Right ventricle myocardium superior (tissue), 1 donor: ENCODE measurements at regions not wholly inside any gene's neighbourhood (a gene's known extent, or its start where the extent isn't known, plus 50 kb on each side); places are given as distances from the start of the nearest gene placed in this dataset.
"Not testable (repeated sequence)": the region's sequence is repeated elsewhere in the genome, so short reads cannot be mapped to it uniquely, and the experiment has no call there.

Experiments used
- ATAC-seq: fragments of 200-7000 bp; cut with Tn5 transposase; one replicate; pipeline ENCODE4 v1.9.1; 2020; ENCODE audit warnings: mild to moderate bottlenecking; ENCODE audit not compliant: poor library complexity
- DNase-seq: peaks from one replicate; pipeline ENCODE4 v3.0.0-alpha.2; 2020
- intact Hi-C: fragments of 100-400 bp; cut with DNase I; formaldehyde crosslinking; loops from one replicate; pipeline ENCODE4 v1.11.2; 2022
- donor health status: DM: no; HTN: yes; CAD: no; lungs with severe emphysema.

DNA sequence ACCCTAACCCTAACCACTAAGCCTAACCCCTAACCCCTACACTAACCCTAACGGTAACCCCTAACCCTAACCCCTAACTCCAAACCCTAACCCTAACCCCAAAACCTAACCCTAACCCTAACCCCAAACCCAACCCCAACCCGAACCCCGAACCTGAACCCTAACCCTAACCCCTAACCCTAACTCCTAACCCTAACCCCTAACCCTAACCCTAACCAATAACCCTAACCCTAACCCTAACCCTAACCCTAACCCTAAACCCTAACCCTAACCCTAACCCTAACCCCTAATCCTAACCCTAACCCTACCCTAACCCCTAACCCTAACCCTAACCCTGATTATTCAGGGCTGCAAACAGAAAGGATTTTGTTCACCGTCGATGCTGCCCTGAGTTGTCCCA is 144.6 kb upstream of the DUSP22 start:
- intact Hi-C loops, ATAC-seq, DNase-seq: not testable (repeated sequence)

DNA sequence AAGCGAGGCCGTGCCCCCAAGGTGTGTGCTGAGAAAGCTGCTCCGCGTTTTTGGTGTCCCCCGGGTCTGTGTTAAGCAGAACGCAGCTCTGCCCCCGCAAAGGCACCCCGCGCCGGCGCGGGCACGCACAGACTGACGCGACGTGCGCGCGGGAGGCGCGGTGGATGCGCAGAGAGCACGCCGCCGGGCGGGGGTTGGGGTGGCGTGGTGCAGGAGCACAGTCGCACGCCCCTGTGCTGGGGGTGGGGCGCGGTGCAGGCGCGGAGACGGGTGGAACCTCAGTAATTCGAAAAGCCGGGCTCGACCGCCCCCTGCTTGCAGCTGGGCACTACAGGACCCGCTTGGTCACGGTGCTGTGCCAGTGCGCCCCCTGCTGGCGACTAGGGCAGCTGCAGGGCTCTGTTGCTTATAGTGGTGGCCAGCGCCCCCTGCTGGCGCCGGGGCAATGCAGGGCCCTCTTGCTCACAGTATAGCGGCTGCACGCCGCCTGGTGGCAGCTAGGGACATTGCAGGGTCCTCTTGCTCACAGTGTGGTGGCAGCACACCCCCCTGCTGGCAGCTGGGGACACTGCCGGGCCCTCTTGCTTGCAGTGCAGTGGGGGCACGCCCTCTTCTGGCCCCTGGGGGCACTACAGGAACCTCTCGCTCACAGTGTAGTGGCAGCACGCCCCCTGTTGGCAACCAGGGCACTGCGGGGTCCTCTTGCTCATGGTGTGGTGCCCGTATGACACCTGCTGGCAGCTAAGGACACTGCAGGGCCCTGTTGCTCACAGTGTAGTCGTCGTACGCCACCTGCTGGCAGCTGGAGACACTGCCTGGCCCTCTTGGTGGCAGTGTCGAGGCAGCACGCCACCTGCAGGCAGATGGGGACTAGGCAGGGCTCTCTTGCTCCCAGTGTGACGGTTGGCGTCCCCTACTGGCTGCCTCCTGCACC is 144.0 kb upstream of the DUSP22 start:
- peak; percentile 66 for DNase-seq
- not testable (repeated sequence) for ATAC-seq

DNA sequence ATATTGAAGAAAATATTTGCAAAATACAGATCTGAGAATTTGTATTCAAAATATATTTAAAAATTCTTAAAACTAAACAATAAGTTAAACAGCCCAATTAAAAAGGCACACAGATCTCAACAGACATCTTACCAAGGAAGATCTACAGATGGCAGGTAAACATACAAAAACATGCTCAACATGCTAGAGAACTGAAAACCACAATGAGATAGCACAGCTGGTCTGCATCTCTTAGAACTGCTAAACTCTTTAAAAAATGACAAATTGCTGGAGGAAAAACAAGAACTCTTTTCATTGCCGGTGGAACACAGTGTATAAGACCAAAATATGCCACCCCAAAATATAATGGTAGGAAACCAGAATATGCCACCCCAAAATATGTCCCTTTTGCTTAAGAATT is 142.1 kb upstream of the DUSP22 start:
- DNase-seq, intact Hi-C loops, ATAC-seq: not testable (repeated sequence)

More for the DNA sequence above, 144.0 kb upstream of the DUSP22 start:
- intact Hi-C loops, result not testable (repeated sequence)

DNA sequence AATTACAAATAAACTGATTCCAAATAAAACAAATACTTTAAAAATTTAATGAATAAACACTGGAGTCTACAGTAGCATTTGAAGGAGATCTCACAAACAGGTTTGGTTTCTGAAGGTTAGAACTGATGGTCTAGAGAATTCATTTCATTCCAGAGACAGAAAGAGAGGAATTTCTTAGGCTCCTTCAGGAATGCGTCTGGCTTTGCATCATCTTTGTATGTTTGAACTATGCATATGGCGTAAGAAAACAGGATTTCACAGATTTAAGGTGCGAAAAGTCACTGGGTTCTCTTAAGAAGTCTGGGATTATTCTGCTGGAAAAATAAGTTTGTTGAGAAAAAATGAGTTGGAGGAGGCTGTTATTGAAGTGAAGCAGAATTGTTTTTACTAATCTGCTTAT is 139.9 kb upstream of the DUSP22 start:
- ATAC-seq, DNase-seq, intact Hi-C loops: not testable (repeated sequence)

DNA sequence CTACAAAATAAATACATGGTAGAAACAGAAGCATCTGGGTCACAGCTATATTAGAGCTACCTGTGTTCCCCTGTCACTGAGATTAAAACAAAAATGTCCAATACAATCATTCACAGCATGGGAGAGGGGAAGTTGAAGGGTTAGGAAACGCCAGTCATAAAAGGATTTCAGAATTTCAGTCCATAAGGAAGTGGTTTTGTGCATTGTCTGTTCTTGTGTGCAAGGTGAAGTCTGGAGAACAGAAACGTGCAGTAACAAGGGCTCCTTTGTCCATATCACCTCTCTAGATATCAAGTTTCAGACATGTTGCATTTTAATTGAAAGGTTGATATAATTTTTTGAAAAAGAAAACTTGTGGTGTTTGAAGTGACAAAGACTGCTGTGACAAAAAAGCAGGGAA is 139.3 kb upstream of the DUSP22 start:
- DNase-seq, ATAC-seq, intact Hi-C loops: not testable (repeated sequence)

DNA sequence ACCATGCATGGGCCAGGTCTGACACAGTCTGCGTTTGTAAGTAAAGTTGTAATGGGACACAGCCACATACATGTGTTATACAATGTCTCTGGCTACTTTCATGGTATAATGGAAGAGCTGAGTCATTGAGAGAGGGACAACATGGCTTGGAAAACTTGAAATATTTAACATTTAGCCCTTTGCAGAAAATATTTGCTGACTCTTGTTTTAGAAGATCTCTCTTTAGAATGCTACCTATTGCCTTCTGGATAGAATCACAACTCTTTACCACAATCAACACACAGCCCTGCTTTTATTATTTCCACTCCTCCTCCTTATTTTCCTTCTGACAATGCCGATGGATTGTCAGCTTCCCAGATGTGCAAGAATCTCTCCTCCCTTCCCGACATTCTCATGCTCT is 138.4 kb upstream of the DUSP22 start:
- ATAC-seq, intact Hi-C loops, DNase-seq: not testable (repeated sequence)

DNA sequence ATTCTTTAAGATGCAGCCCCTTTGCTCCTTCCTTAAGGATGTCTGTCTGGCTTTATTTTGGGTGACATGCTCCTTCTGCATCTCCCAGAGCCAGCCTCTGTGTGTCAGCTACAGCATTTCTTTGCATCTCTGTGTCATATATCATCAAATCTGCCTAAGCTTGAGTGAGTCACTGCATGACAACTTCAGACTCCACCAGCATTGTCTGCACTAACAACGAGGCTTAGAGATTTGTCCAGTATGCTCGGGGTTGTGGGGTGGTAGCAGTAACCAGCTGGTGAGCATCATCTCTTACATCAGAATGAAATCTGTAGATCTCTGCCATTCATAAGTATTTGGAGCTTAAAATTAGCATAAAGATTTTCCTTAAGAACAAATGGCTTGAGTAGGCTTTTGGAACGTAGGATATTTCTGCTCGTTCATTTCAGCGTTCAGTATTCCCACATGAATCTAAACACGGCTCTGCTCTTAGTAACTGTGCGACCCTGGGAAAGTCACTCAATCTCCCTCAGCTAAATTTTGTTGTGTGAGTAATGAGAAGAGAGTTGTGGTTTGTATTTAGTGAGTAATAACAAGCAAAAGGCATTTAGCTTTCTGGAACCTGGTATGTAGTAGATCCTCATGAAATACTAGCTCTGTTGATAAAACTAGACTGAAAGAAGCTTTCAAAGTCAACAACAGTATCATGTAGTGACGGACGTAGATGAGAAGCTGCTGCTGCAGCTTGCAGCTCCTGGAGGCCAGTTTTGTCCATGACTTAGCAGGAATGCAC is 137.8 kb upstream of the DUSP22 start:
- ATAC-seq, intact Hi-C loops, DNase-seq: not testable (repeated sequence)

DNA sequence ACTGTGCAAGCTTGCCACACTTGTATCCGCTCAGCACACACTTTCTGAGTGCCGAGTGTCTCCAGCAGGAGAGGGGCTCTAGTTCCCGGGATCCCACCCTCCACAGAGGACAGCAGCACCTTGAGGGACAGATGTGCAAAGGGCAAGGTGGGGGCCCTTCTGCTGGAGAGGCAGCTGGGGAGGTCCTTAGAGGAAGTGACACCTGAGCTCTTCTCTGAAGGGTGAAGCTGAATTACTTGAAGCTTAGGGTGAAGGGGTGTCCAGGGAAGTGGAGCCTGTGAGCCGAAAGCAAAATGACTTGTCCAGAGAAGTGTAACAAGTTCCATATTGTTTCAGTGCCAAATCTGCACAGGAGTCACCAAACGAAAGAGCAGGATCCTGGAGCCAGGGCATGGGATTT is 136.3 kb upstream of the DUSP22 start:
- no peak for DNase-seq
- intact Hi-C loops, result no loop called here
- no peak for ATAC-seq

DNA sequence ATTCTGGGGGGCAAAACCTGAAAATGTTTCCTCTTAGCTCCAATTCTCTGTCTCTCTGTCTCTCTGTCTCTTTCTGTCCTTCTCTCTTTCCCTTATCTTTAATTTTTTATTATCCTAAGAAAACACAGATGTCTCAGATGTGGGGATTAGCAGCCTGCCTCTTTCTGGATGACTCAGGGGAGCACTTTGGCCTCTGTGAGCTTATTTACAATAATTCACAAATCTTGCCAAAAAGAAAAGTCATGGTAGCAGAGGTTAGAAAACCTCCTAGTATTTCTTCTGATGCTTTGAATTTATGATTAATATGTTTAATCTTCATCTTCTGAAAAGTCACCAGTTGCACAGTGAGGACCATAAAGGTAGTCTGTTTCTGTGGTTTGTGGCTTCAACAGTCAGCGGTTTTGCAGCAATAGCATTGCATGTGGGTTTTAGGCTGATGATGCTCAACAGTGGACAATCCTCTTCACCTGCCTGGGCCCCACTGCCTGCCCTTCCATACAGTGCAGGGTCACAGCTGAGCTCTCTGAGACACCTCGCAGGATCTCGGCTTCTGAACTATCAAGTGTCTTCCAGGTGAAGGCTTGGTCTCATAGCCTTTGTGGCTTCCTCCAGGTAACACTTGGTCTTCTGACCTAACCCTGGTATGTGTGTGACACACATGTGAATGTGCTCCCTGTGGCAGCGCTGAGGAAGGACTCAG is 135.7 kb upstream of the DUSP22 start:
- DNase-seq, ATAC-seq, intact Hi-C loops: not testable (repeated sequence)

DNA sequence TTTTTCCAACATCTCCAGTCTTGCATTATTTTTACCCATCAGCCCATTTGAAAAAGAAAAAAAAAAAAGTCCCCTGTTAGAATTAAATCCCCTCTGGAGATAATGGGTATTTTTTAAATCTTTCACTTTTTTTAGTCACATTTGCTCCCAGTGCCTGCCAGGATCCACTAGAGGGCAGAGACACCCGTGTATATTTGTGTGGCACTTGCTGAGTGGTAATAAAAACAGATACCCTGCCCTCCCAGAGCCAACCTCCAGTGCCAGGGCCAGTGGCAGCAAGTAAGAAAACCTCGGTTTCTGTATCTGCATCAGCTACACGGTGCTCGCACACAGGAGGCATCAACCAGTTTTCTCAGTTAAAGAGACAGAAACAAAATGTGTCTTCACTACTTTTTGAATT is 135.1 kb upstream of the DUSP22 start:
- DNase-seq, intact Hi-C loops: not testable (repeated sequence)

DNA sequence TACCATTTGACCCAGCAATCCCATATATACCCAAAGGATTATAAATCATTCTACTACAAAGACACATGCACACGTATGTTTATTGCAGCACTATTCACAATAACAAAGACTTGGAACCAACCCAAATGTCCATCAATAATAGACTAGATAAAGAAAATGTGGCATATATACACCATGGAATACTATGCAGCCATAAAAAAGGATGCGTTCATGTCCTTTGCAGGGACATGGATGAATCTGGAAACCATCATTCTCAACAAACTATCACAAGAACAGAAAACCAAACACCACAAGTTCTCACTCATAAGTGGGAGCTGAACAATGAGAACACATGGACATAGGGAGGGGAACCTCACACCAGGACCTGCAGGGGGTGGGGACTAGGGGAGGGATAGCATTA is 130.6 kb upstream of the DUSP22 start:
- intact Hi-C loops, ATAC-seq, DNase-seq: not testable (repeated sequence)

More for the DNA sequence above, 135.1 kb upstream of the DUSP22 start:
- ATAC-seq, result not testable (repeated sequence)

DNA sequence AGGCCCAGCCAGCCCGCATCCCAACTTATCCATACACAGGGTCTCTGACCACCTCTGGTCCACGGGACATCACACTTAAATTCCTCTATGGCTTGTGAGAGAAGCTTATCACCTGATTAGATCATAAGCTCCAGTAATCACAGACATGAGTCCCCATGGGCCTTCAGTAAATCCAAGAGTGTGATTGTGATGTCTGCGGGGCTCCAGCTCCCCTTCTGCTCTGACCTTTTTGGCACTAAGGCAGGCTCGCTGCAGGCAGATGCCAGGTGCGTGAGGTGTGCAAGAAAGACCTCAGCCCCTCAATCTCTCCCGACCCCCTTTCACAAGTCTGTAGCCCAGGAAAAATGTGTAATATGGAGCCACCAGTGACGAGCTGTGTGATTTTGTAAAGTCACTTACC is 127.6 kb upstream of the DUSP22 start:
- intact Hi-C loops, result no loop called here
- DNase-seq (no peak), ATAC-seq (no peak)

DNA sequence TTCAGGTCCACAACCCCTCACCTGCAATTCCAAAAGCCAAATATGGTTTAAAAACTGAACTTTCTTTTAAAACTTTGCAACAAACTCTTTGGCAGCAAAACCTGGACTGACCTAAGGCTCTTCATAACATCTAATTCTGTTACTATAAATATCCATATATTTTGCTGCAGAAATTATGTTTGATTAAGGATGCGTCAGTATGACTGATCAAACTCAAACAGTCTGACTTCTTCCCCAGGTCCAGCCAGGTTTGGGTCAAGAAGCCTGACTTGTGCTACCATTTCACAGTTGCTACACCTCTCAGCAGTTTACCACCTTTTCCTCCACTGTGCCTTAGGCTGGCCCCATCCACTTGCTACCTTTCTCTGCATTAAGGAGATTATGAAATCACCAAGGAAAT is 127.0 kb upstream of the DUSP22 start:
- no peak for ATAC-seq
- intact Hi-C loops, result no loop called here

DNA sequence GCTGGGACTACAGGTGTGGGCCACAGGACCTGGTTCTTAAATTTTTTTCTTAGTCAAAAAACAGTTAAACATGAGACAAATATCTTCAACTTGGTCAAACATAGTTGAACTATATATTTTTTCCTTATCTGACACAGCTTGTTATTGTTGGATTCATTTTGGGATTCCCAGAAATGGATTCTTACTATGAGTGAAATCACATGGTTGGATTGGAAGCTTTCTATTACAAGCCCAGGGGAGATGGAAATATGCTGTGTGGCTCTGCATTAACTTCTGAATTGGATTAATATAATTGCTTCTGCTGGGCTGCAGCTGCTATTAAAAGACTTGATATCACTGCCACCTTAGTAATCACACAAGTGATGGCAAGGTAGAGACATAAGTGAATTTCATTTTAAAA is 126.4 kb upstream of the DUSP22 start:
- DNase-seq, result no peak
- intact Hi-C loops, result no loop called here
- no peak for ATAC-seq

More for the DNA sequence above, 127.0 kb upstream of the DUSP22 start:
- no peak for DNase-seq

DNA sequence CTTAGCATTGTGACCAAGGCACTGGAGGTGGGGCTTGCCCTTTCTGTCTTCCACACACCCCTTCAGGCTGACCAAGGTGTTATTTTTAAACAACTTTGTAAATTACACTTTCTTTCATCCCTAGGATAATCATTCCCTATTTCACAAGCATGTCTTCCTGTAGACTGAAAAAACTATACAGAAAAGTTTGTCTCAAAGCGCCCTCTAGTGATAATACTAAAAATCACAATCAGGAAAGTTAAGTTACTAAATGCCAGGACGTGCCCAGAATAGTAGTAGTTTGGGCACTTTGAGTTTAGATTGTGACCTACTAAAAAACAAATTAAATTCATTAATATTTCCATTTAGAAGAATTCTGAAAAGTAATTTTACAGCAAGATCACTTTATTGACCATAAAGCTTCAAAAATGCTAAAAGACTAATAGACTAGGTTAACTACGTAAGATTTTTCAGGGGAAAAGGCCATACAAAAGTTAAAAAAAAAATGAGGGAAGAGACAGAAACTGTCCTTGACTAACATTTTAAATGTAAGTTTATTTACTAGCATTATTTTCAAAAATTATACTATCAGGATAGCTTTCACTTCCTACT is 123.3 kb upstream of the DUSP22 start:
- peak; percentile 39 for ATAC-seq
- DNase-seq, result no peak
- intact Hi-C loops, result no loop called here

DNA sequence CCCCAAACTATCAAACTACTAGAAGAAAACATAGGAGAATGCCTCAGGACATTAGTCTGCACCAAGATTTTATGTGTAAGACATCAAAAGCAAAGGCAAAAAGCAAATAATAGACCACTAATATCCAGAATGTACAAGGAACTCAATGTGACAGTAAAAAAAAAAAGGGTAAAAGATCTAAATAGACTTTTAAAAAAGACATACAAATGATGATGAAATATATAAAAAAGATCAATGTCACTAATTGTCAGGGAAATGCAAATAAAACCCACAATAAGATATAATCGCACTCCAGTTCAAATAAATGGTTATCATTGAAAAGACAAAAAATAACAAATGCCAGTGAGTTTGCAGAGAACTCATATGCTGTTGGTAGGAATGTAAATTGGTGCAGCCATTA is 118.3 kb upstream of the DUSP22 start:
- DNase-seq (no peak), ATAC-seq (no peak)
- intact Hi-C loops, result no loop called here

DNA sequence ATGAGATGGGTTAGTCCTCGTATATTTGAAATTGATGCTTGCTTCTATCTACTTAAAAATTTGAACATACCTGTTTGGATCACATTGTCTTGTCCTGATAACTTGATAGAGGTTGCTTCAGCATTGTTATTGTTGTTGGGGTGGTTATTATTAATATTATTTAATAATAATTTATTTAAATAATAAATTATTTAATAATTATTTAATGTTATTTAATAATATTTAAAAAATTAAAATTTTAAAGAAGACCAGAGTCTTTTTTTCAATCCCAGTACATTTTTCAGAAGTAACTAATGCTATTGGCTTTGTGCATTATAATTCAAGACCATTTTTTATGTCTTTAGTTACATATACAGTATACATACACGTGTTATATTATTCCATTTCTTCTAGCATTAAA is 116.6 kb upstream of the DUSP22 start:
- DNase-seq, result no peak
- ATAC-seq, result no peak
- intact Hi-C loops, result no loop called here

DNA sequence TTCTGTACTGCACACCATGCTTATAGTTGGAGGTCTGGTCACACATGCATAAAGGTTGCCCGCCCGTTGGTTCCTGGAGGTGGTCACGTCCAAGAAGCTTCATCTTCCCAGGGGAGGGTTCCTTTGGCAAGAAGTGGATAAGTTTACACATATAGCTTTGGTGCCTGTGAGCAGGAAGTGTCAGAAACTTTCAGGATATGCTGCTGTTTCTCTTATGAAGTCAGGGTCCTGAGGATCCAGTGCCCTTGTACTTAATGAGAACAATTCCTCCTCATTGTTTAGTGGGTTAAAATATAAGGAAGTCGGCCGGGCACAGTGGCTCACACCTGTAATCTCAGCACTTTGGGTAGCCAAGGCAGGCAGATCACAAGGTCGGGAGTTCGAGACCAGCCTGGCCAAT is 115.5 kb upstream of the DUSP22 start:
- intact Hi-C loops, result no loop called here
- ATAC-seq (no peak), DNase-seq (no peak)

DNA sequence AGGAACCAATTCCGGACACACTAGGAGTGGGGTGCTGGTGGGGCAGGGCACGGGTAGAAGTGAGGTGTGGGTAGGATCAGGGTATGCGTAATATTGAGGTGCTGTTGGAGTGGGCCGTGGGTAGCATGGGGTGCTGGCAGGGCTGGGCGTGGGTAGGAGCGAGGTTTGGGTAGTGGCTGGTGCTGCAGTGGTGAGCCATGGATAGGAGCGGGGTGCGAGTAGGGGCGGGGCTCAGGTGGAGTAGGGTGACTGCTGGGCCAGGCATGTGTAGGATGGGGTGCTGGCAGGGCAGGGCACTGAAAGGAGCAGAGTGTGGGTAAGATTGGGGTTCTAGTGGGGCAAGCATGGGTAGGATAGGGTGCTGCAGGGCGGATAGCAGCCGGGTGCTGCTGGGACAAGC is 114.2 kb upstream of the DUSP22 start:
- intact Hi-C loops, result no loop called here
- no peak for DNase-seq
- no peak for ATAC-seq
